PFSK-1 (cell line): ENCODE measurements at regions not wholly inside any gene's neighbourhood (a gene's known extent, or its start where the extent isn't known, plus 50 kb on each side); places are given as distances from the start of the nearest gene placed in this dataset.

Source experiments
- FOXP2 ChIP-seq: optimal IDR thresholded peaks from 2 replicates; pipeline ENCODE3; 2011; ENCODE audit warnings: borderline replicate concordance, control low read depth, inconsistent platforms; ENCODE audit not compliant: insufficient read depth; ENCODE audit errors: extremely low read length, extremely low read depth
- POLR2AphosphoS5 ChIP-seq: IDR thresholded peaks from 2 replicates; pipeline ENCODE4 v1.6.1; 2012; ENCODE audit warnings: low read depth, mild to moderate bottlenecking, control low read depth, low read length, moderate library complexity
- SIN3A ChIP-seq: IDR thresholded peaks from 2 replicates; pipeline ENCODE4 v1.6.1; 2012; ENCODE audit warnings: mild to moderate bottlenecking, low read length, moderate library complexity, borderline replicate concordance; ENCODE audit not compliant: insufficient read depth
- TAF1 ChIP-seq: IDR thresholded peaks from 2 replicates; pipeline ENCODE4 v1.6.1; 2012; ENCODE audit warnings: low read length, control low read depth, borderline replicate concordance; ENCODE audit not compliant: insufficient read depth
- TF ChIP-seq, protein P1 (sequence below), 2 experiments: IDR thresholded peaks; 2 replicates each; pipeline versions ENCODE4 v1.6.1 to v1.8.0; 2011 to 2012; ENCODE audit warnings: low read depth in 2 of 2, low read length in 2 of 2, control low read depth in 1 of 2, inconsistent platforms in 1 of 2, mild to moderate bottlenecking in 1 of 2, moderate library complexity in 1 of 2; ENCODE audit not compliant: insufficient read depth in 1 of 2

DNA sequence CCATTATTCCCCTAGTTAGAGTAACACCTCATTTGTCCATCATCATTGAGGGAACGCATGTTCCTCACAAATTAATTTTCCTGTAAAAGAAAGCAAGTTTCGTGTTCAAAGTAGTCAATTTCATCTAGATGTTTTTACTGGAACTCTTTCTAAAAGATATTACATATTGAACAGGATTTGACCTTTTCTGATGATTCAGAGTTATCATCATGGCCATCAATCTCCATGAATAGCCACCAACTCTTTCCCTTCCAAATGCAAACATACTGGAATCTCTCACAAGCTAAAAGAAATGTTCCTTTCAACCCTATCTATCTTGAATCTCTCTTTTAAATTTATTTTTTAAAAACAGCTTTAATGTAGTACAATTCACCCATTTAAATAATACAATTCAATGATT, 263.1 kb upstream of the FAR2 start:
- TF ChIP-seq POLR2AphosphoS5 (no peak), SIN3A (no peak), TAF1 (no peak), FOXP2 (no peak)
- TF ChIP-seq, protein P1, sequence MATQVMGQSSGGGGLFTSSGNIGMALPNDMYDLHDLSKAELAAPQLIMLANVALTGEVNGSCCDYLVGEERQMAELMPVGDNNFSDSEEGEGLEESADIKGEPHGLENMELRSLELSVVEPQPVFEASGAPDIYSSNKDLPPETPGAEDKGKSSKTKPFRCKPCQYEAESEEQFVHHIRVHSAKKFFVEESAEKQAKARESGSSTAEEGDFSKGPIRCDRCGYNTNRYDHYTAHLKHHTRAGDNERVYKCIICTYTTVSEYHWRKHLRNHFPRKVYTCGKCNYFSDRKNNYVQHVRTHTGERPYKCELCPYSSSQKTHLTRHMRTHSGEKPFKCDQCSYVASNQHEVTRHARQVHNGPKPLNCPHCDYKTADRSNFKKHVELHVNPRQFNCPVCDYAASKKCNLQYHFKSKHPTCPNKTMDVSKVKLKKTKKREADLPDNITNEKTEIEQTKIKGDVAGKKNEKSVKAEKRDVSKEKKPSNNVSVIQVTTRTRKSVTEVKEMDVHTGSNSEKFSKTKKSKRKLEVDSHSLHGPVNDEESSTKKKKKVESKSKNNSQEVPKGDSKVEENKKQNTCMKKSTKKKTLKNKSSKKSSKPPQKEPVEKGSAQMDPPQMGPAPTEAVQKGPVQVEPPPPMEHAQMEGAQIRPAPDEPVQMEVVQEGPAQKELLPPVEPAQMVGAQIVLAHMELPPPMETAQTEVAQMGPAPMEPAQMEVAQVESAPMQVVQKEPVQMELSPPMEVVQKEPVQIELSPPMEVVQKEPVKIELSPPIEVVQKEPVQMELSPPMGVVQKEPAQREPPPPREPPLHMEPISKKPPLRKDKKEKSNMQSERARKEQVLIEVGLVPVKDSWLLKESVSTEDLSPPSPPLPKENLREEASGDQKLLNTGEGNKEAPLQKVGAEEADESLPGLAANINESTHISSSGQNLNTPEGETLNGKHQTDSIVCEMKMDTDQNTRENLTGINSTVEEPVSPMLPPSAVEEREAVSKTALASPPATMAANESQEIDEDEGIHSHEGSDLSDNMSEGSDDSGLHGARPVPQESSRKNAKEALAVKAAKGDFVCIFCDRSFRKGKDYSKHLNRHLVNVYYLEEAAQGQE (IDR thresholded peaks at IDR 0.05; ENCODE audit: insufficient read depth in 1 of 2, low read depth in 2 of 2, low read length in 2 of 2) = no peak

DNA sequence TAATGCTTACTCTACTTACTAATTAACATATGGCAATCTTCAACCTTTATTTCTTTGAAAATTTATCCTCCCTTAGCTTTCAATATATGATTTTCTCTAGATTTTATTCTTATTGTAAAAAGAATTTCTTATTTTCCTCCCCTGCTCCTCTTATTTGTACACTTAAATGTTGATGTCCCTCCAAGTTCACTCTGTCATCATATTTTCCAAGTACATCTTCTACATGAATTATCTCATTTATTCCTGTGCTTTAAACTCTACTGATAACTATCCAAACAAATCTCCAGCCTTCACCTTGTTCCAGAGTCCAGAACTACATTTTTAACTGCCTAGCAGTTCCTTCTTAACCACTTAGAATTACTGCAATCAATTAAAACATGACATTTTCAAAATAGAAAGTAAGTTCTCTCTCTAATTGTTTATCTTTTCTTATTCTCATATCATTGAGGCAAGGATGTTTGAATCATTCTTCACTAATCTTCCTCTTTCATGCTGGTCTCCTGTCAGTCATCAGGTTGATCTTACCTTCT, 261.6 kb upstream of the FAR2 start:
- TF ChIP-seq, protein P1 (IDR thresholded peaks at IDR 0.05; ENCODE audit: insufficient read depth in 1 of 2, low read depth in 2 of 2, low read length in 2 of 2) = no peak
- TF ChIP-seq POLR2AphosphoS5 (no peak), SIN3A (no peak), TAF1 (no peak), FOXP2 (no peak)

DNA sequence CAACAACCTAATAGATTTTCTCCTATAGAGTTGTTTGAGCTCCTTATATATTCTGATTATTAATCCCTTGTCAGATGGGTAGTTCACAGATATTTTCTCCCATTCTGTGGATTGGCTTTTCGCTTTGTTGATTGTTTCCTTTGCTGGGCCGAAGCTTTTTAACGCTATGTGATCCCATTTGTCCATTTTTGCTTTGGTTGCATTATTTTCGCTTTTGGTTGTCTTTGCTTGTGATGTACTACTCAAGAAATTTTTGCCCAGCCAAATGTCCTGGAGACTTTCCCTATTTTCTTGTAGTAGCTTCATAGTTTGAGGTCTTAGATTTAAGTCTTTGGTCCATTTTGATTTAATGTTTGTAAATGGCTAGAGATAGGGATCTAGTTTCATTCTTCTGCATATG, 258.4 kb upstream of the FAR2 start:
- TF ChIP-seq POLR2AphosphoS5 (no peak), SIN3A (no peak), FOXP2 (no peak), TAF1 (no peak)
- TF ChIP-seq, protein P1 (IDR thresholded peaks at IDR 0.05; ENCODE audit: insufficient read depth in 1 of 2, low read depth in 2 of 2, low read length in 2 of 2) = no peak

DNA sequence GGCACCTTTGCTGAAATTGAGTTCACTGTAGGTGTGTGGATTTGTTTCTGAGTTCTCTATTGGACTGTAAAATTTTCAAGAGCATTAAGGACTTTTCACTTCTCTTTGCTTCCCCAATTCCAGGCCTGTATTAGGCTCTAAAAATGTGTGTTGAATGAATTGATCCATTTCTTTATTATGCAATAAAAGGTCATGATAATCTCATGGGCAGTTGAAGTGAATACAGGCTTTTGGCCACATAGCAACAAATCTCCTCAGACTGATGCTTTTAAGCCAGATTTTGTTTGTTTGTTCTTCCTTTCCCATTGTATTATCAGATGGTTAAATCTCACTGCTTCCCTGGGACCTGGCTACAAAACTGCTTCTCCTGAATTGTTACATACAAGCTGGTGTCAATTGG, 258.0 kb upstream of the FAR2 start:
- TF ChIP-seq POLR2AphosphoS5 = no peak
- TF ChIP-seq SIN3A = no peak
- no peak for TF ChIP-seq FOXP2
- TF ChIP-seq TAF1 = no peak
- TF ChIP-seq, protein P1 (IDR thresholded peaks at IDR 0.05; ENCODE audit: insufficient read depth in 1 of 2, low read depth in 2 of 2, low read length in 2 of 2) = no peak

DNA sequence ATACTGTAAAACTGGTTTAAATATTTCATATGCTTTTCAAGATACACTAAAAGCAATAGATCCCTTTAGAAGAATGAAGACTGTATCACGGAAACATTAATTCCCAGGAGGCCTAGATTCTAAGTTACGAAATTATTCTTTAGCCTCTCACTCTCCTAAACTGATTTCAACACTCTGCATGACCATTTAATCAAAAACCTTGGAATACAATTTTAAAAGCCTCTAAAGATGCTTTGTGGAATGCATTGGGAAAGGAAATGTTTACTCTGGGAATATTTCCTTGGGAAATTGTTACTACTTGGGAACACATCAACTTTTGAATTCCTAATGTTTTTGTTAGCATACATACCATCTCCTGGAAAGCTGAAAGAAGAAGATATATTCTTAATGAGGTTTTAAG, 255.7 kb upstream of the FAR2 start:
- TF ChIP-seq SIN3A (no peak), FOXP2 (no peak), POLR2AphosphoS5 (no peak), TAF1 (no peak)
- TF ChIP-seq, protein P1 (IDR thresholded peaks at IDR 0.05; ENCODE audit: insufficient read depth in 1 of 2, low read depth in 2 of 2, low read length in 2 of 2) = no peak
